ENCODE measurements at regions not wholly inside any gene's neighbourhood (a gene's known extent, or its start where the extent isn't known, plus 50 kb on each side); places are given as distances from the start of the nearest gene placed in this dataset.
"Not testable (repeated sequence)": the region's sequence is repeated elsewhere in the genome, so short reads cannot be mapped to it uniquely, and the experiment has no call there.

GRCh38 chr3:197365586-197365985 lies 67.2 kb upstream of the DLG1 start:
- DNase-seq (ENCODE audit: low spot score) (no peak), ATAC-seq (ENCODE audit: low read depth) (no peak)
- Histone ChIP-seq H3K4me3 (ENCODE audit: severe bottlenecking) (no peak overlapping the region), H3K27ac (ENCODE audit: poor library complexity, severe bottlenecking) (no peak overlapping the region), H3K27me3 (ENCODE audit: insufficient read depth, poor library complexity, severe bottlenecking) (no peaks in the 10 kb centered on the region), H3K36me3 (ENCODE audit: low read depth) (no peaks in the 10 kb centered on the region), H3K4me1 (ENCODE audit: insufficient read depth, poor library complexity, severe bottlenecking) (peaks cover 28% of the 10 kb centered on the region), H3K9me3 (ENCODE audit: severe bottlenecking) (peaks cover under 1% of the 10 kb centered on the region)
- no peak for TF ChIP-seq CTCF (IDR thresholded peaks at IDR 0.05; ENCODE audit: poor library complexity, severe bottlenecking)

- H3K27ac ChIP-seq (ENCODE audit: poor library complexity, severe bottlenecking), result no peak overlapping the region
- H3K27me3 ChIP-seq (ENCODE audit: insufficient read depth, poor library complexity, severe bottlenecking), result no peaks in the 10 kb centered on the region
- H3K4me1 ChIP-seq (ENCODE audit: insufficient read depth, poor library complexity, severe bottlenecking), result peaks cover 22% of the 10 kb centered on the region
- H3K36me3 ChIP-seq (ENCODE audit: low read depth), result no peaks in the 10 kb centered on the region
- no peak overlapping the region for H3K4me3 ChIP-seq (ENCODE audit: severe bottlenecking)
- TF ChIP-seq CTCF (IDR thresholded peaks at IDR 0.05; ENCODE audit: poor library complexity, severe bottlenecking), result no peak
- ATAC-seq (ENCODE audit: low read depth), result no peak
- no peak for DNase-seq (ENCODE audit: low spot score)
- peaks cover 5% of the 10 kb centered on the region for H3K9me3 ChIP-seq (ENCODE audit: severe bottlenecking)
These were observed 66.1 kb upstream of the DLG1 start for GRCh38 chr3:197364410-197365071.

- no peak for DNase-seq (ENCODE audit: low spot score)
- H3K4me1 ChIP-seq (ENCODE audit: insufficient read depth, poor library complexity, severe bottlenecking), result peaks cover 22% of the 10 kb centered on the region
These were observed 65.4 kb upstream of the DLG1 start for GRCh38 chr3:197363553-197364409.

GRCh38 chr3:197362081-197362480 lies 63.7 kb upstream of the DLG1 start:
- Histone ChIP-seq H3K27me3 (ENCODE audit: insufficient read depth, poor library complexity, severe bottlenecking) (no peaks in the 10 kb centered on the region), H3K27ac (ENCODE audit: poor library complexity, severe bottlenecking) (no peak overlapping the region), H3K4me1 (ENCODE audit: insufficient read depth, poor library complexity, severe bottlenecking) (peaks cover 13% of the 10 kb centered on the region), H3K4me3 (ENCODE audit: severe bottlenecking) (no peak overlapping the region), H3K36me3 (ENCODE audit: low read depth) (no peaks in the 10 kb centered on the region), H3K9me3 (ENCODE audit: severe bottlenecking) (peaks cover 5% of the 10 kb centered on the region)
- ATAC-seq (ENCODE audit: low read depth) (no peak), DNase-seq (ENCODE audit: low spot score) (no peak)
- TF ChIP-seq CTCF (IDR thresholded peaks at IDR 0.05; ENCODE audit: poor library complexity, severe bottlenecking), result no peak

More at GRCh38 chr3:197363553-197364409, 65.4 kb upstream of the DLG1 start:
- no peak overlapping the region for H3K27ac ChIP-seq (ENCODE audit: poor library complexity, severe bottlenecking)
- ATAC-seq (ENCODE audit: low read depth), result no peak
- no peaks in the 10 kb centered on the region for H3K36me3 ChIP-seq (ENCODE audit: low read depth)
- no peak for TF ChIP-seq CTCF (IDR thresholded peaks at IDR 0.05; ENCODE audit: poor library complexity, severe bottlenecking)
- H3K4me3 ChIP-seq (ENCODE audit: severe bottlenecking), result no peak overlapping the region
- peaks cover 5% of the 10 kb centered on the region for H3K9me3 ChIP-seq (ENCODE audit: severe bottlenecking)
- no peaks in the 10 kb centered on the region for H3K27me3 ChIP-seq (ENCODE audit: insufficient read depth, poor library complexity, severe bottlenecking)

GRCh38 chr3:197360095-197360494 lies 61.7 kb upstream of the DLG1 start:
- H3K27ac ChIP-seq (ENCODE audit: poor library complexity, severe bottlenecking); H3K27me3 ChIP-seq (ENCODE audit: insufficient read depth, poor library complexity, severe bottlenecking); DNase-seq (ENCODE audit: low spot score); H3K4me1 ChIP-seq (ENCODE audit: insufficient read depth, poor library complexity, severe bottlenecking); ATAC-seq (ENCODE audit: low read depth); H3K9me3 ChIP-seq (ENCODE audit: severe bottlenecking); H3K4me3 ChIP-seq (ENCODE audit: severe bottlenecking); H3K36me3 ChIP-seq (ENCODE audit: low read depth): not testable (repeated sequence)

- not testable (repeated sequence) for H3K27me3 ChIP-seq (ENCODE audit: insufficient read depth, poor library complexity, severe bottlenecking); ATAC-seq (ENCODE audit: low read depth); H3K27ac ChIP-seq (ENCODE audit: poor library complexity, severe bottlenecking)
These were observed 61.1 kb upstream of the DLG1 start for GRCh38 chr3:197359476-197359875.

More at GRCh38 chr3:197359476-197359875, 61.1 kb upstream of the DLG1 start:
- not testable (repeated sequence) for H3K9me3 ChIP-seq (ENCODE audit: severe bottlenecking); DNase-seq (ENCODE audit: low spot score); H3K4me3 ChIP-seq (ENCODE audit: severe bottlenecking); H3K36me3 ChIP-seq (ENCODE audit: low read depth); H3K4me1 ChIP-seq (ENCODE audit: insufficient read depth, poor library complexity, severe bottlenecking)
